ENCODE measurements at regions not wholly inside any gene's neighbourhood (a gene's known extent, or its start where the extent isn't known, plus 50 kb on each side); places are given as distances from the start of the nearest gene placed in this dataset.
"Not testable (repeated sequence)": the region's sequence is repeated elsewhere in the genome, so short reads cannot be mapped to it uniquely, and the experiment has no call there.

GRCh38 chr2:65605743-65606058 lies 173.3 kb upstream of the SPRED2 start:
- no peak for DNase-seq (ENCODE audit: low spot score)

GRCh38 chr2:65605058-65605742 lies 172.8 kb upstream of the SPRED2 start:
- no peak for DNase-seq (ENCODE audit: low spot score)

GRCh38 chr2:65604246-65604645 lies 171.8 kb upstream of the SPRED2 start:
- DNase-seq (ENCODE audit: low spot score), result no peak

- no peak for DNase-seq (ENCODE audit: low spot score)
Observed at GRCh38 chr2:65602603-65603235, 170.3 kb upstream of the SPRED2 start.

GRCh38 chr2:65600871-65601270 lies 168.5 kb upstream of the SPRED2 start:
- DNase-seq (ENCODE audit: low spot score), result not testable (repeated sequence)

- DNase-seq (ENCODE audit: low spot score), result not testable (repeated sequence)
Observed at GRCh38 chr2:65600351-65600750, 168.0 kb upstream of the SPRED2 start.

- no peak for DNase-seq (ENCODE audit: low spot score)
Observed at GRCh38 chr2:65599693-65600092, 167.3 kb upstream of the SPRED2 start.

- no peak for DNase-seq (ENCODE audit: low spot score)
Observed at GRCh38 chr2:65598996-65599395, 166.6 kb upstream of the SPRED2 start.

- no peak for DNase-seq (ENCODE audit: low spot score)
Observed at GRCh38 chr2:65598264-65598663, 165.9 kb upstream of the SPRED2 start.

GRCh38 chr2:65595630-65596029 lies 163.2 kb upstream of the SPRED2 start:
- no peak for DNase-seq (ENCODE audit: low spot score)

GRCh38 chr2:65594150-65594549 lies 161.8 kb upstream of the SPRED2 start:
- no peak for DNase-seq (ENCODE audit: low spot score)

- no peak for DNase-seq (ENCODE audit: low spot score)
Observed at GRCh38 chr2:65589667-65590066, 157.3 kb upstream of the SPRED2 start.

- DNase-seq (ENCODE audit: low spot score), result no peak
Observed at GRCh38 chr2:65587779-65588178, 155.4 kb upstream of the SPRED2 start.

- DNase-seq (ENCODE audit: low spot score), result no peak
Observed at GRCh38 chr2:65586516-65586915, 154.1 kb upstream of the SPRED2 start.

GRCh38 chr2:65583061-65583460 lies 150.7 kb upstream of the SPRED2 start:
- DNase-seq (ENCODE audit: low spot score), result no peak

GRCh38 chr2:65582364-65582763 lies 150.0 kb upstream of the SPRED2 start:
- no peak for DNase-seq (ENCODE audit: low spot score)

- no peak for DNase-seq (ENCODE audit: low spot score)
Observed at GRCh38 chr2:65580824-65581223, 148.4 kb upstream of the SPRED2 start.

GRCh38 chr2:65579506-65580235 lies 147.3 kb upstream of the SPRED2 start:
- DNase-seq (ENCODE audit: low spot score), result no peak

- no peak for DNase-seq (ENCODE audit: low spot score)
Observed at GRCh38 chr2:65577654-65578053, 145.3 kb upstream of the SPRED2 start.

- peak; percentile 94 for DNase-seq (ENCODE audit: low spot score)
Observed at GRCh38 chr2:65576861-65577601, 144.6 kb upstream of the SPRED2 start.

GRCh38 chr2:65576278-65576677 lies 143.9 kb upstream of the SPRED2 start:
- no peak for DNase-seq (ENCODE audit: low spot score)

GRCh38 chr2:65574993-65575392 lies 142.6 kb upstream of the SPRED2 start:
- DNase-seq (ENCODE audit: low spot score), result no peak
